Dendritic cell treated with granulocyte-macrophage colony-stimulating factor and Interleukin-4, amounts not matched to agents 40 ng/mL and 50 ng/mL, for 4 days (primary cell): ENCODE measurements at regions not wholly inside any gene's neighbourhood (a gene's known extent, or its start where the extent isn't known, plus 50 kb on each side); places are given as distances from the start of the nearest gene placed in this dataset.
"Not testable (repeated sequence)": the region's sequence is repeated elsewhere in the genome, so short reads cannot be mapped to it uniquely, and the experiment has no call there.

Experiments used
- H3K27ac Mint-ChIP-seq: one replicate; pipeline ENCODE4 v1.8.0; 2022; ENCODE audit warnings: mild to moderate bottlenecking, mixed read lengths
- H3K27me3 Mint-ChIP-seq: one replicate; pipeline ENCODE4 v1.8.0; 2022; ENCODE audit warnings: mild to moderate bottlenecking, mixed read lengths
- H3K36me3 Mint-ChIP-seq: one replicate; pipeline ENCODE4 v1.8.0; 2022; ENCODE audit warnings: low read depth, mixed read lengths
- H3K4me1 Mint-ChIP-seq: one replicate; pipeline ENCODE4 v1.8.0; 2022; ENCODE audit warnings: low read depth, mixed read lengths
- H3K4me3 Mint-ChIP-seq: one replicate; pipeline ENCODE4 v1.8.0; 2022; ENCODE audit warnings: mild to moderate bottlenecking, moderate library complexity, mixed read lengths
- H3K9me3 Mint-ChIP-seq: one replicate; pipeline ENCODE4 v1.8.0; 2022; ENCODE audit warnings: mixed read lengths
- intact Hi-C: fragments of 100-400 bp; cut with micrococcal nuclease; formaldehyde crosslinking; loops from one replicate; pipeline ENCODE4 v1.15.0; 2022

- intact Hi-C loops, H3K9me3 Mint-ChIP-seq, H3K4me3 Mint-ChIP-seq, H3K27me3 Mint-ChIP-seq, H3K27ac Mint-ChIP-seq, H3K36me3 Mint-ChIP-seq, H3K4me1 Mint-ChIP-seq: not testable (repeated sequence)
These were observed 142.1 kb upstream of the VOPP1 start for GRCh38 chr7:55714370-55714769.

GRCh38 chr7:55710312-55710711 is 138.0 kb upstream of the VOPP1 start:
- intact Hi-C loops, H3K9me3 Mint-ChIP-seq, H3K4me3 Mint-ChIP-seq, H3K4me1 Mint-ChIP-seq, H3K36me3 Mint-ChIP-seq, H3K27me3 Mint-ChIP-seq, H3K27ac Mint-ChIP-seq: not testable (repeated sequence)

- H3K36me3 Mint-ChIP-seq, H3K4me1 Mint-ChIP-seq, intact Hi-C loops, H3K27me3 Mint-ChIP-seq, H3K9me3 Mint-ChIP-seq, H3K27ac Mint-ChIP-seq, H3K4me3 Mint-ChIP-seq: not testable (repeated sequence)
These were observed 135.7 kb upstream of the VOPP1 start for GRCh38 chr7:55708028-55708427.

- not testable (repeated sequence) for H3K27ac Mint-ChIP-seq, H3K9me3 Mint-ChIP-seq
These were observed 135.1 kb upstream of the VOPP1 start for GRCh38 chr7:55707410-55707809.

GRCh38 chr7:55706451-55707195 is 134.3 kb upstream of the VOPP1 start:
- H3K9me3 Mint-ChIP-seq, H3K4me1 Mint-ChIP-seq, intact Hi-C loops, H3K36me3 Mint-ChIP-seq, H3K4me3 Mint-ChIP-seq, H3K27me3 Mint-ChIP-seq, H3K27ac Mint-ChIP-seq: not testable (repeated sequence)

More at GRCh38 chr7:55707410-55707809, 135.1 kb upstream of the VOPP1 start:
- intact Hi-C loops, H3K27me3 Mint-ChIP-seq, H3K36me3 Mint-ChIP-seq, H3K4me3 Mint-ChIP-seq, H3K4me1 Mint-ChIP-seq: not testable (repeated sequence)

- intact Hi-C loops, H3K27ac Mint-ChIP-seq, H3K4me3 Mint-ChIP-seq, H3K4me1 Mint-ChIP-seq, H3K9me3 Mint-ChIP-seq, H3K27me3 Mint-ChIP-seq, H3K36me3 Mint-ChIP-seq: not testable (repeated sequence)
These were observed 133.6 kb upstream of the VOPP1 start for GRCh38 chr7:55705728-55706450.

GRCh38 chr7:55702831-55703230 is 130.5 kb upstream of the VOPP1 start:
- H3K4me1 Mint-ChIP-seq, H3K9me3 Mint-ChIP-seq, intact Hi-C loops, H3K4me3 Mint-ChIP-seq, H3K36me3 Mint-ChIP-seq, H3K27me3 Mint-ChIP-seq, H3K27ac Mint-ChIP-seq: not testable (repeated sequence)

GRCh38 chr7:55699450-55699842 is 127.1 kb upstream of the VOPP1 start:
- H3K4me3 Mint-ChIP-seq, intact Hi-C loops, H3K27ac Mint-ChIP-seq: not testable (repeated sequence)

GRCh38 chr7:55698607-55699449 is 126.5 kb upstream of the VOPP1 start:
- H3K27me3 Mint-ChIP-seq, H3K27ac Mint-ChIP-seq, H3K36me3 Mint-ChIP-seq, intact Hi-C loops, H3K4me3 Mint-ChIP-seq, H3K4me1 Mint-ChIP-seq, H3K9me3 Mint-ChIP-seq: not testable (repeated sequence)

More at GRCh38 chr7:55699450-55699842, 127.1 kb upstream of the VOPP1 start:
- H3K4me1 Mint-ChIP-seq, H3K9me3 Mint-ChIP-seq, H3K27me3 Mint-ChIP-seq, H3K36me3 Mint-ChIP-seq: not testable (repeated sequence)

GRCh38 chr7:55695893-55696701 is 123.8 kb upstream of the VOPP1 start:
- H3K27ac Mint-ChIP-seq, H3K27me3 Mint-ChIP-seq, H3K36me3 Mint-ChIP-seq, intact Hi-C loops, H3K4me3 Mint-ChIP-seq, H3K9me3 Mint-ChIP-seq, H3K4me1 Mint-ChIP-seq: not testable (repeated sequence)

GRCh38 chr7:55694484-55694883 is 122.2 kb upstream of the VOPP1 start:
- H3K4me1 Mint-ChIP-seq, H3K27me3 Mint-ChIP-seq, H3K36me3 Mint-ChIP-seq, H3K27ac Mint-ChIP-seq, intact Hi-C loops, H3K9me3 Mint-ChIP-seq, H3K4me3 Mint-ChIP-seq: not testable (repeated sequence)

- H3K4me1 Mint-ChIP-seq, H3K4me3 Mint-ChIP-seq, H3K27ac Mint-ChIP-seq, intact Hi-C loops, H3K36me3 Mint-ChIP-seq, H3K9me3 Mint-ChIP-seq, H3K27me3 Mint-ChIP-seq: not testable (repeated sequence)
These were observed 116.7 kb upstream of the VOPP1 start for GRCh38 chr7:55688684-55689681.

GRCh38 chr7:55688261-55688660 is 116.0 kb upstream of the VOPP1 start:
- H3K4me3 Mint-ChIP-seq, H3K4me1 Mint-ChIP-seq, H3K36me3 Mint-ChIP-seq, intact Hi-C loops, H3K27me3 Mint-ChIP-seq, H3K27ac Mint-ChIP-seq, H3K9me3 Mint-ChIP-seq: not testable (repeated sequence)
